ENCODE measurements at regions not wholly inside any gene's neighbourhood (a gene's known extent, or its start where the extent isn't known, plus 50 kb on each side); places are given as distances from the start of the nearest gene placed in this dataset.

DNA sequence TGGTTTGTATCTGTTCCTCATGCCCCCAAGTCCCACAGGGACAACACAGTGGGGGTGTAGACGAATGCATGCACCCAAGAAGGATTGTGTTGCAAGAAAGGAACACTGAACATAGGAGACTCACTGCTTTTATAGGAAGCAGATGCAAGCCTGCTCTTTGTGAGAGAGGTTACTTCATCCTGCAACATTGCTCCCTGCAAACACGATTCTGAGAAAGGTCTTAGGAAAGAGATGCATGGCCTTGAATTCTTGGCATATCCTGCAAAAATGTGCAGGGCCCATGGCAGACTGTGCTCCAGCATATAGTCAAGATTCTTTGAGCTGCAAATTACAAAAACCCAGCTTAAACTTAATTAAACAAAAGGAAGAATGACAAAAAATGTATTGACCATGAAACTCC, 312.2 kb upstream of the MGAT5 start:
- Histone ChIP-seq H3K36me3 (ENCODE audit: control insufficient read depth, insufficient read depth, low read length) (no peaks in the 10 kb centered on the region), H3K9ac (ENCODE audit: extremely low read depth, low read length, poor library complexity, severe bottlenecking) (no peak overlapping the region), H3K9me3 (ENCODE audit: control insufficient read depth, low read length) (no peaks in the 10 kb centered on the region), H3K4me1 (ENCODE audit: control insufficient read depth, insufficient read depth, low read length) (no peaks in the 10 kb centered on the region), H3K4me3 (ENCODE audit: low read length) (no peak overlapping the region), H3K27ac (ENCODE audit: low read depth, low read length) (no peak overlapping the region), H3K27me3 (ENCODE audit: control insufficient read depth, insufficient read depth, low read length, poor library complexity, severe bottlenecking) (no peaks in the 10 kb centered on the region)
- H3K4me3 Mint-ChIP-seq = no peak overlapping the region
- no peak for DNase-seq
- peaks cover 19% of the 10 kb centered on the region for H3K4me1 Mint-ChIP-seq
- TF ChIP-seq, protein P1, sequence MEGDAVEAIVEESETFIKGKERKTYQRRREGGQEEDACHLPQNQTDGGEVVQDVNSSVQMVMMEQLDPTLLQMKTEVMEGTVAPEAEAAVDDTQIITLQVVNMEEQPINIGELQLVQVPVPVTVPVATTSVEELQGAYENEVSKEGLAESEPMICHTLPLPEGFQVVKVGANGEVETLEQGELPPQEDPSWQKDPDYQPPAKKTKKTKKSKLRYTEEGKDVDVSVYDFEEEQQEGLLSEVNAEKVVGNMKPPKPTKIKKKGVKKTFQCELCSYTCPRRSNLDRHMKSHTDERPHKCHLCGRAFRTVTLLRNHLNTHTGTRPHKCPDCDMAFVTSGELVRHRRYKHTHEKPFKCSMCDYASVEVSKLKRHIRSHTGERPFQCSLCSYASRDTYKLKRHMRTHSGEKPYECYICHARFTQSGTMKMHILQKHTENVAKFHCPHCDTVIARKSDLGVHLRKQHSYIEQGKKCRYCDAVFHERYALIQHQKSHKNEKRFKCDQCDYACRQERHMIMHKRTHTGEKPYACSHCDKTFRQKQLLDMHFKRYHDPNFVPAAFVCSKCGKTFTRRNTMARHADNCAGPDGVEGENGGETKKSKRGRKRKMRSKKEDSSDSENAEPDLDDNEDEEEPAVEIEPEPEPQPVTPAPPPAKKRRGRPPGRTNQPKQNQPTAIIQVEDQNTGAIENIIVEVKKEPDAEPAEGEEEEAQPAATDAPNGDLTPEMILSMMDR (conservative IDR thresholded peaks at IDR 0.05) = no peak
- H3K27ac Mint-ChIP-seq = no peak overlapping the region
- no peaks in the 10 kb centered on the region for H3K9me3 Mint-ChIP-seq
- H3K36me3 Mint-ChIP-seq (ENCODE audit: low read depth) = no peaks in the 10 kb centered on the region
- 65 to 74% methylated on average over 2 of the region's 2 CpGs for WGBS, 2 experiments (ENCODE audit: insufficient coverage in 1 of 2, insufficient read length in 1 of 2)
- H3K27me3 Mint-ChIP-seq (ENCODE audit: insufficient read depth) = peaks cover 7% of the 10 kb centered on the region

DNA sequence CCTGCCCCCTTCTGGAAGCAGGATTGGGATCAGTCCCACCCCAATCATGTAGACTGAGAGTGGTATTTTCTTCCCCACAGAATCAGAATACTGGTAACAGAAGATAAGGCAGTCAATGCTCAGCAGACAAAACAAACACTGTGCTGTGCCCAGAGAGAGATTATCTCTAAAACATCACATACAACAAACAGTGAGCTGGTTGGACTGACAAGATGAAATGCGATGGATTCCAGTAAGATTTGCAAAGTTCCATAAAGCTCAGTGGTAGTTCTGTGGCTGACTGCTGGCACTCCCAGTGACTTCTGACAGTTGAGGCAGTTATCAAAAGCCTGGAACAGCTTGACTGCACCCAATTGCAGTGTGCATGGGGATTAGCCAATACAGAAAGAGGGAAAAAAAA, 311.5 kb upstream of the MGAT5 start:
- Mint-ChIP-seq H3K4me3 (no peak overlapping the region), H3K27me3 (ENCODE audit: insufficient read depth) (peaks cover 7% of the 10 kb centered on the region), H3K9me3 (no peaks in the 10 kb centered on the region), H3K36me3 (ENCODE audit: low read depth) (no peaks in the 10 kb centered on the region), H3K4me1 (peaks cover 19% of the 10 kb centered on the region), H3K27ac (no peak overlapping the region)
- H3K9ac ChIP-seq (ENCODE audit: extremely low read depth, low read length, poor library complexity, severe bottlenecking) = no peak overlapping the region
- WGBS, 2 experiments (ENCODE audit: insufficient coverage in 1 of 2, insufficient read length in 1 of 2) = 89 to 100% methylated on average over 1 of the region's 1 CpG
- no peaks in the 10 kb centered on the region for H3K27me3 ChIP-seq (ENCODE audit: control insufficient read depth, insufficient read depth, low read length, poor library complexity, severe bottlenecking)
- no peak overlapping the region for H3K4me3 ChIP-seq (ENCODE audit: low read length)
- TF ChIP-seq, protein P1 (conservative IDR thresholded peaks at IDR 0.05) = peak; percentile 27
- H3K36me3 ChIP-seq (ENCODE audit: control insufficient read depth, insufficient read depth, low read length) = no peaks in the 10 kb centered on the region
- H3K4me1 ChIP-seq (ENCODE audit: control insufficient read depth, insufficient read depth, low read length) = no peaks in the 10 kb centered on the region
- no peaks in the 10 kb centered on the region for H3K9me3 ChIP-seq (ENCODE audit: control insufficient read depth, low read length)
- DNase-seq = no peak
- no peak overlapping the region for H3K27ac ChIP-seq (ENCODE audit: low read depth, low read length)

DNA sequence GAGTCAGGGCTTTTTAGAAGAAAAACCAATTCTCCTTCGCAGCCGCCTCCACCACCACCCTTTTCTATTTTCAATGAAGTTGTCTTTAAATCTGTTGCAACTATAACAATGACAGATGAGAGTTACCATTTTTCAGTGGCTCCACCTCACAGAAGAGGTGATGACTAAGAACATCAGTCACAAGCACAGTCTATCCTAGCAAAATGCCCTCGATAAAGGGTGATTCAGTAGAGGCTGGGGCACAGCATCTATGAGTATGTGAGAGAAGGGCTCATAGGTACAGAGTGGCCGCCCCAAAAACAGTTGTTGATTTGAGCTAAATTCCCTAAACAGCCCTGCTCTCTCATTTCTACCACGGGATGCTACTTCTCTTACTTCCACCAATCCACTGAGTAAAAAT, 310.8 kb upstream of the MGAT5 start:
- Histone ChIP-seq H3K27ac (ENCODE audit: low read depth, low read length) (no peak overlapping the region), H3K9ac (ENCODE audit: extremely low read depth, low read length, poor library complexity, severe bottlenecking) (no peak overlapping the region), H3K4me1 (ENCODE audit: control insufficient read depth, insufficient read depth, low read length) (no peaks in the 10 kb centered on the region), H3K36me3 (ENCODE audit: control insufficient read depth, insufficient read depth, low read length) (no peaks in the 10 kb centered on the region), H3K4me3 (ENCODE audit: low read length) (no peak overlapping the region), H3K9me3 (ENCODE audit: control insufficient read depth, low read length) (peaks cover 3% of the 10 kb centered on the region), H3K27me3 (ENCODE audit: control insufficient read depth, insufficient read depth, low read length, poor library complexity, severe bottlenecking) (no peaks in the 10 kb centered on the region)
- Mint-ChIP-seq H3K4me1 (peaks cover 19% of the 10 kb centered on the region), H3K36me3 (ENCODE audit: low read depth) (no peaks in the 10 kb centered on the region), H3K27ac (no peak overlapping the region), H3K27me3 (ENCODE audit: insufficient read depth) (peaks cover 7% of the 10 kb centered on the region), H3K4me3 (no peak overlapping the region), H3K9me3 (no peaks in the 10 kb centered on the region)
- 92 to 97% methylated on average over 2 to 5 of the region's 5 CpGs for WGBS, 2 experiments (ENCODE audit: insufficient coverage in 1 of 2, insufficient read length in 1 of 2)
- no peak for DNase-seq
- TF ChIP-seq, protein P1 (conservative IDR thresholded peaks at IDR 0.05) = no peak
